PC-3 (cell line): ENCODE measurements at regions not wholly inside any gene's neighbourhood (a gene's known extent, or its start where the extent isn't known, plus 50 kb on each side); places are given as distances from the start of the nearest gene placed in this dataset.
A peak's percentile ranks its signal among the peaks of the same experiment; 100 is the strongest.

Experiments used
- ATAC-seq: fragments of 200-7000 bp; cut with Tn5 transposase; 2 replicates; pipeline ENCODE4 v1.9.1; 2020; ENCODE audit warnings: mild to moderate bottlenecking, moderate library complexity
- BruUV-seq: library from RNA; stranded (reverse); fragments of 400-500 nt; replicated peaks from 2 replicates; lab custom pipeline; 2021; lab: Mats Ljungman, UMichigan
- CTCF ChIA-PET: fragments of 300-600 bp; sonication (Branson Sonifier 250); formaldehyde crosslinking; loops from one replicate; lab custom pipeline; 2022; ENCODE audit warnings: antibody characterized with exemption; lab: Charles Lee
- POLR2A ChIA-PET: fragments of 300-600 bp; sonication (Branson Sonifier 250); formaldehyde crosslinking; loops from one replicate; lab custom pipeline; 2022; ENCODE audit warnings: antibody characterized with exemption; ENCODE audit not compliant: unreplicated experiment; lab: Charles Lee
- DNase-seq: peaks from one replicate; pipeline ENCODE4 v3.0.0-alpha.2; 2015
- H2AFZ ChIP-seq: fragments of 300-600 bp; sonication (generic); 2 replicates; pipeline ENCODE4 v1.6.0; 2016; ENCODE audit warnings: antibody characterized with exemption, low read length
- H3F3A ChIP-seq: fragments of 300-600 bp; sonication (generic); one replicate; pipeline ENCODE4 v1.6.0; 2017; ENCODE audit warnings: antibody characterized with exemption, low read length, control low read depth, mild to moderate bottlenecking; ENCODE audit not compliant: unreplicated experiment
- H3K27ac ChIP-seq: fragments of 300-600 bp; sonication (generic); 2 replicates; pipeline ENCODE4 v1.5.1; 2016; ENCODE audit warnings: mild to moderate bottlenecking, low read length
- H3K27me3 ChIP-seq: fragments of 300-600 bp; sonication (generic); 2 replicates; pipeline ENCODE4 v1.6.1; 2016; ENCODE audit warnings: low read length, mixed read lengths
- H3K36me3 ChIP-seq: fragments of 300-600 bp; sonication (generic); 2 replicates; pipeline ENCODE4 v1.6.1; 2016; ENCODE audit warnings: low read depth, mixed run types, low read length, mixed read lengths
- H3K4me1 ChIP-seq: fragments of 300-600 bp; sonication (generic); 2 replicates; pipeline ENCODE4 v1.5.1; 2016; ENCODE audit warnings: low read length; ENCODE audit not compliant: insufficient read depth
- H3K4me2 ChIP-seq: fragments of 300-600 bp; sonication (generic); 2 replicates; pipeline ENCODE4 v1.6.0; 2016; ENCODE audit warnings: low read length
- H3K4me3 ChIP-seq: fragments of 300-600 bp; sonication (generic); 2 replicates; pipeline ENCODE4 v1.5.1; 2016; ENCODE audit warnings: mild to moderate bottlenecking, low read length, mixed read lengths
- H3K79me2 ChIP-seq: fragments of 300-600 bp; sonication (generic); 2 replicates; pipeline ENCODE4 v1.6.1; 2017; ENCODE audit warnings: low read length, mixed read lengths
- H3K9ac ChIP-seq: fragments of 300-600 bp; sonication (generic); 2 replicates; pipeline ENCODE4 v1.6.0; 2016; ENCODE audit warnings: mild to moderate bottlenecking, low read length
- H3K9me2 ChIP-seq: fragments of 300-600 bp; sonication (generic); replicated peaks from 2 replicates; pipeline ENCODE4 v1.6.1; 2016; ENCODE audit warnings: mixed run types, low read length, mixed read lengths
- H3K9me3 ChIP-seq: fragments of 300-600 bp; sonication (generic); 2 replicates; pipeline ENCODE4 v1.6.1; 2016; ENCODE audit warnings: low read length, mixed read lengths
- H4K20me1 ChIP-seq: fragments of 300-600 bp; sonication (generic); 2 replicates; pipeline ENCODE4 v1.6.1; 2016; ENCODE audit warnings: low read length, mixed read lengths
- CTCF ChIP-seq: fragments of 300-600 bp; sonication (generic); conservative IDR thresholded peaks from 2 replicates; pipeline ENCODE4 v1.5.1; 2017; ENCODE audit warnings: antibody characterized with exemption, low read depth, mild to moderate bottlenecking, low read length
- EZH2 ChIP-seq: fragments of 300-600 bp; sonication (generic); IDR thresholded peaks from one replicate; pipeline ENCODE4 v1.6.1; 2017; ENCODE audit warnings: antibody characterized with exemption, mild to moderate bottlenecking, low read length; ENCODE audit not compliant: unreplicated experiment
- EZH2phosphoT487 ChIP-seq: fragments of 300-600 bp; sonication (generic); IDR thresholded peaks from 2 replicates; pipeline ENCODE4 v1.6.1; 2018; ENCODE audit warnings: mild to moderate bottlenecking, antibody characterized with exemption, low read length, borderline replicate concordance
- intact Hi-C: fragments of 100-400 bp; cut with micrococcal nuclease; formaldehyde crosslinking; loops from 2 replicates; pipeline ENCODE4 v1.9.0; 2023

- Histone ChIP-seq H3F3A (no peaks in the 10 kb centered on the region), H3K4me1 (no peaks in the 10 kb centered on the region), H3K4me2 (no peak overlapping the region), H3K27me3 (no peaks in the 10 kb centered on the region), H3K9ac (no peak overlapping the region), H2AFZ (no peak overlapping the region), H4K20me1 (no peaks in the 10 kb centered on the region), H3K36me3 (no peaks in the 10 kb centered on the region), H3K27ac (no peak overlapping the region), H3K4me3 (no peak overlapping the region), H3K9me2 (no peaks in the 10 kb centered on the region), H3K79me2 (no peaks in the 10 kb centered on the region), H3K9me3 (no peaks in the 10 kb centered on the region)
- ChIA-PET CTCF (no interaction called here), POLR2A (no interaction called here)
- no peak for TF ChIP-seq EZH2
- TF ChIP-seq CTCF, result peak; percentile 32; the same call in 1 of the 2 replicates
- no peak for TF ChIP-seq EZH2phosphoT487
- no TSS peak for BruUV-seq
- ATAC-seq, result peak; percentile 53
- intact Hi-C loops, result no loop called here
- no peak for DNase-seq
Observed at GRCh38 chr2:53275743-53276142, 491.9 kb upstream of the CHAC2 start.

- no peaks in the 10 kb centered on the region for H3K27me3 ChIP-seq
- H3K79me2 ChIP-seq, result no peaks in the 10 kb centered on the region
- TF ChIP-seq CTCF, result no peak
- TF ChIP-seq EZH2, result no peak
- TF ChIP-seq EZH2phosphoT487, result no peak
- H3K9me3 ChIP-seq, result no peaks in the 10 kb centered on the region
- no TSS peak for BruUV-seq
- CTCF ChIA-PET, result no interaction called here
- H4K20me1 ChIP-seq, result no peaks in the 10 kb centered on the region
- DNase-seq (peak; percentile 5), ATAC-seq (no peak)
- H3K4me3 ChIP-seq, result no peak overlapping the region
- no peak overlapping the region for H3K4me2 ChIP-seq
- no peak overlapping the region for H2AFZ ChIP-seq
- no peaks in the 10 kb centered on the region for H3F3A ChIP-seq
- no peaks in the 10 kb centered on the region for H3K36me3 ChIP-seq
- intact Hi-C loops, result no loop called here
- H3K9me2 ChIP-seq, result no peaks in the 10 kb centered on the region
- H3K4me1 ChIP-seq, result 0 out of 2 replicates have a peak, but pooled peaks cover 6% of the 10 kb centered on the region
- H3K9ac ChIP-seq, result no peak overlapping the region
- no peak overlapping the region for H3K27ac ChIP-seq
- POLR2A ChIA-PET, result no interaction called here
Observed at GRCh38 chr2:53268626-53269025, 499.0 kb upstream of the CHAC2 start.

- ChIA-PET CTCF (no interaction called here), POLR2A (no interaction called here)
- H3K36me3 ChIP-seq, result no peaks in the 10 kb centered on the region
- H4K20me1 ChIP-seq, result no peaks in the 10 kb centered on the region
- H3K4me1 ChIP-seq, result 0 out of 2 replicates have a peak, but pooled peaks cover 6% of the 10 kb centered on the region
- H3K79me2 ChIP-seq, result no peaks in the 10 kb centered on the region
- no peak overlapping the region for H2AFZ ChIP-seq
- H3K4me2 ChIP-seq, result no peak overlapping the region
- intact Hi-C loops, result no loop called here
- no TSS peak for BruUV-seq
- no peaks in the 10 kb centered on the region for H3K27me3 ChIP-seq
- H3F3A ChIP-seq, result no peaks in the 10 kb centered on the region
- H3K9me2 ChIP-seq, result no peaks in the 10 kb centered on the region
- TF ChIP-seq CTCF (0 out of 2 replicates have a peak, but pooled peaks have one; percentile 31), EZH2 (no peak), EZH2phosphoT487 (no peak)
- no peak overlapping the region for H3K27ac ChIP-seq
- no peak overlapping the region for H3K9ac ChIP-seq
- H3K4me3 ChIP-seq, result no peak overlapping the region
- no peak for ATAC-seq
- no peaks in the 10 kb centered on the region for H3K9me3 ChIP-seq
- DNase-seq, result peak; percentile 19
Observed at GRCh38 chr2:53268086-53268485, 499.5 kb upstream of the CHAC2 start.
